Caco-2 (cell line): ENCODE measurements at regions not wholly inside any gene's neighbourhood (a gene's known extent, or its start where the extent isn't known, plus 50 kb on each side); places are given as distances from the start of the nearest gene placed in this dataset.

Source experiments
- BruUV-seq: library from RNA; stranded (reverse); fragments of 400-500 nt; replicated peaks from 2 replicates; lab custom pipeline; 2021; lab: Mats Ljungman, UMichigan
- CTCF ChIA-PET: fragments of 300-600 bp; sonication (Branson Sonifier 250); formaldehyde crosslinking; loops from one replicate; lab custom pipeline; 2022; ENCODE audit warnings: antibody characterized with exemption; lab: Charles Lee
- POLR2A ChIA-PET: fragments of 300-600 bp; sonication (Branson Sonifier 250); formaldehyde crosslinking; loops from one replicate; lab custom pipeline; 2022; ENCODE audit warnings: antibody characterized with exemption; lab: Charles Lee
- DNase-seq, 2 experiments: peaks; one replicate each; pipeline versions ENCODE4 v3.0.0 to v3.0.0-alpha.2; 2020 to 2022
- H3K27me3 ChIP-seq: replicated peaks from 2 replicates; pipeline ENCODE4 v1.6.0; 2011; ENCODE audit warnings: low read length; ENCODE audit not compliant: control insufficient read depth, insufficient read depth
- H3K36me3 ChIP-seq: 2 replicates; pipeline ENCODE4 v1.5.1; 2011; ENCODE audit warnings: low read length; ENCODE audit not compliant: control insufficient read depth, insufficient read depth
- H3K4me1 ChIP-seq: fragments of 250-450 bp; sonication (Bioruptor Pico); 2 replicates; pipeline ENCODE4 v1.5.1; 2020; ENCODE audit warnings: mild to moderate bottlenecking
- H3K4me3 ChIP-seq: 2 replicates; pipeline ENCODE4 v1.5.1; 2011; ENCODE audit warnings: low read depth, mild to moderate bottlenecking, control low read depth, low read length
- H3K9me3 ChIP-seq: fragments of 250-450 bp; sonication (Bioruptor Pico); 2 replicates; pipeline ENCODE4 v1.5.1; 2020; ENCODE audit warnings: mild to moderate bottlenecking, moderate library complexity
- H3K27ac Mint-ChIP-seq: one replicate; pipeline ENCODE4 v1.8.0; 2022; ENCODE audit warnings: mixed read lengths; ENCODE audit not compliant: unreplicated experiment
- H3K27me3 Mint-ChIP-seq: one replicate; pipeline ENCODE4 v1.8.0; 2022; ENCODE audit warnings: mixed read lengths; ENCODE audit not compliant: insufficient read depth, unreplicated experiment
- H3K36me3 Mint-ChIP-seq: one replicate; pipeline ENCODE4 v1.8.0; 2022; ENCODE audit warnings: mild to moderate bottlenecking, mixed read lengths; ENCODE audit not compliant: insufficient read depth, unreplicated experiment
- H3K4me1 Mint-ChIP-seq: one replicate; pipeline ENCODE4 v1.8.0; 2022; ENCODE audit warnings: low read depth, mixed read lengths; ENCODE audit not compliant: unreplicated experiment
- H3K4me3 Mint-ChIP-seq: one replicate; pipeline ENCODE4 v1.8.0; 2022; ENCODE audit warnings: mild to moderate bottlenecking, moderate library complexity, mixed read lengths; ENCODE audit not compliant: unreplicated experiment
- H3K9me3 Mint-ChIP-seq: one replicate; pipeline ENCODE4 v1.8.0; 2022; ENCODE audit warnings: mixed read lengths; ENCODE audit not compliant: unreplicated experiment
- intact Hi-C: fragments of 100-400 bp; cut with micrococcal nuclease; formaldehyde crosslinking; loops from one replicate; pipeline ENCODE4 v1.10.0; 2022; ENCODE audit not compliant: unreplicated experiment
- TF ChIP-seq, protein P1 (sequence below), 2 experiments: fragments of 200-600 bp in 1 of 2; IDR thresholded peaks; 1 replicate in 1 of 2; 2 replicates in 1 of 2; pipeline versions ENCODE4 v1.5.1 to v1.8.0; 2011 to 2022; ENCODE audit warnings: antibody characterized with exemption in 1 of 2, control low read depth in 1 of 2, inconsistent platforms in 1 of 2, low read depth in 1 of 2, low read length in 1 of 2, mild to moderate bottlenecking in 1 of 2, moderate library complexity in 1 of 2; ENCODE audit not compliant: insufficient read depth in 1 of 2, severe bottlenecking in 1 of 2, unreplicated experiment in 1 of 2

DNA sequence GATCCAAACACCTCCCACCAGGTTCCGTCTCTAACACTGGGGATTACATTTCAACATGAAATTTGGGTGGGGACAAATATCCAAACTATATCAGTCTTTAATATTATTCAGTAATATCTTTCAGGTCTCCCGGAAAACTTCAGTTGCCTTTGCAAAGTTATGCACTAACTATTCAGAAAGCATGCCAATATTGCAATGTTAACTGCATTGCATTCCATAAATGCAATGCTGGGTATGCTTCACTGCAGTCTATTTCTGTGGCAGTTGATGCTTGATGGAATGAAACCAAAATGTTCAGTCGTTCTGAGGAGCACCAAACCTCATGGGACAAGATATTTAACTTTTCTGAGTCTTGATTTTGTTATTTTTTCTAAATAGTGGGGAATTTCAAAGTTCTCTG, 147.5 kb downstream of the SLC16A9 start:
- H3K36me3 Mint-ChIP-seq = no peaks in the 10 kb centered on the region
- DNase-seq = no peak
- H3K27ac Mint-ChIP-seq = no peak overlapping the region
- intact Hi-C loops = no loop called here
- Histone ChIP-seq H3K9me3 (no peaks in the 10 kb centered on the region), H3K4me3 (no peak overlapping the region), H3K4me1 (peaks cover 23% of the 10 kb centered on the region), H3K27me3 (no peaks in the 10 kb centered on the region), H3K36me3 (no peaks in the 10 kb centered on the region)
- ChIA-PET POLR2A (no interaction called here), CTCF (no interaction called here)
- peaks cover 33% of the 10 kb centered on the region for H3K4me1 Mint-ChIP-seq
- TF ChIP-seq, protein P1, sequence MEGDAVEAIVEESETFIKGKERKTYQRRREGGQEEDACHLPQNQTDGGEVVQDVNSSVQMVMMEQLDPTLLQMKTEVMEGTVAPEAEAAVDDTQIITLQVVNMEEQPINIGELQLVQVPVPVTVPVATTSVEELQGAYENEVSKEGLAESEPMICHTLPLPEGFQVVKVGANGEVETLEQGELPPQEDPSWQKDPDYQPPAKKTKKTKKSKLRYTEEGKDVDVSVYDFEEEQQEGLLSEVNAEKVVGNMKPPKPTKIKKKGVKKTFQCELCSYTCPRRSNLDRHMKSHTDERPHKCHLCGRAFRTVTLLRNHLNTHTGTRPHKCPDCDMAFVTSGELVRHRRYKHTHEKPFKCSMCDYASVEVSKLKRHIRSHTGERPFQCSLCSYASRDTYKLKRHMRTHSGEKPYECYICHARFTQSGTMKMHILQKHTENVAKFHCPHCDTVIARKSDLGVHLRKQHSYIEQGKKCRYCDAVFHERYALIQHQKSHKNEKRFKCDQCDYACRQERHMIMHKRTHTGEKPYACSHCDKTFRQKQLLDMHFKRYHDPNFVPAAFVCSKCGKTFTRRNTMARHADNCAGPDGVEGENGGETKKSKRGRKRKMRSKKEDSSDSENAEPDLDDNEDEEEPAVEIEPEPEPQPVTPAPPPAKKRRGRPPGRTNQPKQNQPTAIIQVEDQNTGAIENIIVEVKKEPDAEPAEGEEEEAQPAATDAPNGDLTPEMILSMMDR (IDR thresholded peaks at IDR 0.05; ENCODE audit: insufficient read depth in 1 of 2, low read depth in 1 of 2, low read length in 1 of 2, severe bottlenecking in 1 of 2, unreplicated experiment in 1 of 2) = no peak
- no TSS peak for BruUV-seq
- no peaks in the 10 kb centered on the region for H3K9me3 Mint-ChIP-seq
- H3K4me3 Mint-ChIP-seq = no peak overlapping the region
- H3K27me3 Mint-ChIP-seq = no peaks in the 10 kb centered on the region

DNA sequence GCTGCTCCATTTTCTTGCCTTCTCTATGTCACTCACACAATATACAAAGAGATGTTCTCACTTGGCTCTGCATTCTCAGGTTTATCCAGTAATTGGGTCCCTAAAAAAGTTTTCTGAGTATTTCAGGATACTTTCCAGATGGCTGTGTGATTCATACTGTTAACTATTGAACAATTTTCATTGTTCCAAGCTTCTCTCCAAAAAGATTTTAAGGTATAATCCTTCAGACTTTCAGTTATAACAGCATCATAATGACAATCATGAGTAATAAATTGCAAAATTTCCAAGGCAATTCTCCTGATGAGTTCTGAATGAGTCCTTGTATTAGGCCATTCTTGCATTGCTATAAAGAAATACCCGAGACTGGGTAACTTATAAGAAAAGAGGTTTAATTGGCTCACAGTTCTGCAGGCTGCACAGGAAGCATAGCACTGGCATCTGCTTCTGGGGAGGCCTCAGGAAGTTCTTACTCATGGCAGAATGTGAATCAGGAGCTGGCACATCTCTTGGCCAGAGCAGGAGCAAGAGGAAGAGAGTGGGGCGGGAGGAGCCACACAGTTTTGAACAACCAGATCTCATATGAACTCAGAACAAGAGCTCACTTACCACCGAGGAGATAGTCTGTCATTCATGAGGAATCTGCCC, 148.1 kb downstream of the SLC16A9 start:
- no peak for DNase-seq
- Mint-ChIP-seq H3K27me3 (no peaks in the 10 kb centered on the region), H3K4me3 (peak overlapping the region; percentile 11), H3K27ac (no peak overlapping the region), H3K9me3 (no peaks in the 10 kb centered on the region), H3K36me3 (no peaks in the 10 kb centered on the region), H3K4me1 (peaks cover 35% of the 10 kb centered on the region)
- Histone ChIP-seq H3K36me3 (no peaks in the 10 kb centered on the region), H3K4me1 (peaks cover 23% of the 10 kb centered on the region), H3K4me3 (no peak overlapping the region), H3K27me3 (no peaks in the 10 kb centered on the region), H3K9me3 (no peaks in the 10 kb centered on the region)
- intact Hi-C loops = loop anchor here (1.0 kb wide), 1 partner anchor 11 kb away; no protein-coding TSS in a partner anchor
- no TSS peak for BruUV-seq
- CTCF ChIA-PET = interaction anchor here (1.0 to 1.4 kb wide), 2 partner anchors 18 to 19 kb away, joined by 3 to 5 read pairs; no protein-coding TSS in a partner anchor
- POLR2A ChIA-PET = interaction anchor here (1.0 kb wide), 1 partner anchor 12 kb away, joined by 3 read pairs; no protein-coding TSS in a partner anchor
- TF ChIP-seq, protein P1 (IDR thresholded peaks at IDR 0.05; ENCODE audit: insufficient read depth in 1 of 2, low read depth in 1 of 2, low read length in 1 of 2, severe bottlenecking in 1 of 2, unreplicated experiment in 1 of 2) = no peak

DNA sequence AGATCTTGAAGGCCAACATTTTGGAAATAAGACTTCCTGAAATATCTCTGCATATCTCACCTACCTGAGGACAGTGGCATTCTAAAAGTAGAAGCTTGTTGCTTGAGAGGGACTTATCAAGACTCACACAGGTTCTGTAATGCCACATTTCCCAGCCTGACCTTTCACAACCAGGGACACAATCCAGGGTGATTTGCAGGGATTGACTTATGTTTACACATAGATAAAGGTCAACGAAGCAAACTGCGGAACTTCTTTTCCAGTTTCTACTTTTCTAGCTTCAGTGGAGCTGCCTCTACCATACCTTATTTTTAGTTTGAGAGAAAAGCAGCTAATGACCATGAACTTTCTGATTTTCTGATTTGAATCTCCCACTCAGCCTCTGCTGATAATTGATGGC, 148.7 kb downstream of the SLC16A9 start:
- H3K4me3 ChIP-seq = no peak overlapping the region
- no peaks in the 10 kb centered on the region for H3K27me3 ChIP-seq
- Mint-ChIP-seq H3K4me1 (peaks cover 35% of the 10 kb centered on the region), H3K9me3 (no peaks in the 10 kb centered on the region), H3K27me3 (no peaks in the 10 kb centered on the region), H3K4me3 (peak overlapping the region; percentile 11), H3K27ac (no peak overlapping the region), H3K36me3 (no peaks in the 10 kb centered on the region)
- H3K36me3 ChIP-seq = no peaks in the 10 kb centered on the region
- H3K9me3 ChIP-seq = no peaks in the 10 kb centered on the region
- TF ChIP-seq, protein P1 (IDR thresholded peaks at IDR 0.05; ENCODE audit: insufficient read depth in 1 of 2, low read depth in 1 of 2, low read length in 1 of 2, severe bottlenecking in 1 of 2, unreplicated experiment in 1 of 2) = no peak
- DNase-seq = peak in 1 of 2 experiments; percentile 61
- CTCF ChIA-PET = interaction anchor here (1.0 to 1.4 kb wide), 2 partner anchors 18 to 19 kb away, joined by 3 to 5 read pairs; no protein-coding TSS in a partner anchor
- no TSS peak for BruUV-seq
- H3K4me1 ChIP-seq = peaks cover 23% of the 10 kb centered on the region
- POLR2A ChIA-PET = interaction anchor here (1.0 kb wide), 1 partner anchor 11 kb away, joined by 3 read pairs; no protein-coding TSS in a partner anchor
- intact Hi-C loops = loop anchor here (1.0 kb wide), 1 partner anchor 11 kb away; no protein-coding TSS in a partner anchor
